Right lobe of liver (tissue), 4 donors: ENCODE measurements at regions not wholly inside any gene's neighbourhood (a gene's known extent, or its start where the extent isn't known, plus 50 kb on each side); places are given as distances from the start of the nearest gene placed in this dataset.

Experiments used
- POLR2A ChIP-seq: fragments of 450-650 bp; IDR thresholded peaks from one replicate; pipeline ENCODE4 v1.6.1; 2017; ENCODE audit warnings: antibody characterized with exemption, mild to moderate bottlenecking
- TF ChIP-seq, protein P1 (sequence below), 4 donors: fragments of 200-600 bp in 3 of 4; fragments of 450-650 bp in 1 of 4; IDR thresholded peaks; one replicate each; pipeline versions ENCODE4 v1.5.1 to v1.8.0; 2016 to 2022; ENCODE audit warnings: antibody characterized with exemption in 4 of 4, mild to moderate bottlenecking in 2 of 4
- donor health status: DM: no; HTN: no; CAD: no.
- donor health status: DM: no; HTN: no; CAD: no.
- donor health status: DM: no; HTN: yes; CAD: no.

- TF ChIP-seq, protein P1, sequence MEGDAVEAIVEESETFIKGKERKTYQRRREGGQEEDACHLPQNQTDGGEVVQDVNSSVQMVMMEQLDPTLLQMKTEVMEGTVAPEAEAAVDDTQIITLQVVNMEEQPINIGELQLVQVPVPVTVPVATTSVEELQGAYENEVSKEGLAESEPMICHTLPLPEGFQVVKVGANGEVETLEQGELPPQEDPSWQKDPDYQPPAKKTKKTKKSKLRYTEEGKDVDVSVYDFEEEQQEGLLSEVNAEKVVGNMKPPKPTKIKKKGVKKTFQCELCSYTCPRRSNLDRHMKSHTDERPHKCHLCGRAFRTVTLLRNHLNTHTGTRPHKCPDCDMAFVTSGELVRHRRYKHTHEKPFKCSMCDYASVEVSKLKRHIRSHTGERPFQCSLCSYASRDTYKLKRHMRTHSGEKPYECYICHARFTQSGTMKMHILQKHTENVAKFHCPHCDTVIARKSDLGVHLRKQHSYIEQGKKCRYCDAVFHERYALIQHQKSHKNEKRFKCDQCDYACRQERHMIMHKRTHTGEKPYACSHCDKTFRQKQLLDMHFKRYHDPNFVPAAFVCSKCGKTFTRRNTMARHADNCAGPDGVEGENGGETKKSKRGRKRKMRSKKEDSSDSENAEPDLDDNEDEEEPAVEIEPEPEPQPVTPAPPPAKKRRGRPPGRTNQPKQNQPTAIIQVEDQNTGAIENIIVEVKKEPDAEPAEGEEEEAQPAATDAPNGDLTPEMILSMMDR (IDR thresholded peaks at IDR 0.05), result no peak
- TF ChIP-seq POLR2A, result no peak
Observed at GRCh38 chr7:26608402-26608801, 256.0 kb downstream of the SKAP2 start.
